Nephron (organoid): ENCODE measurements at regions not wholly inside any gene's neighbourhood (a gene's known extent, or its start where the extent isn't known, plus 50 kb on each side); places are given as distances from the start of the nearest gene placed in this dataset.

Experiments used
- H3K27ac Mint-ChIP-seq, 3 experiments: 2 replicates each; pipeline ENCODE4 v1.8.0; 2020; ENCODE audit warnings: mixed read lengths in 3 of 3, mild to moderate bottlenecking in 2 of 3, moderate library complexity in 1 of 3
- H3K27me3 Mint-ChIP-seq: 2 replicates; pipeline ENCODE4 v1.8.0; 2021; ENCODE audit warnings: low read depth, mild to moderate bottlenecking, moderate library complexity, mixed read lengths
- H3K36me3 Mint-ChIP-seq: 2 replicates; pipeline ENCODE4 v1.8.0; 2020; ENCODE audit warnings: low read depth, mixed read lengths
- H3K4me1 Mint-ChIP-seq: 2 replicates; pipeline ENCODE4 v1.8.0; 2020; ENCODE audit warnings: mixed read lengths
- H3K4me3 Mint-ChIP-seq, 3 experiments: 2 replicates each; pipeline ENCODE4 v1.8.0; 2020; ENCODE audit warnings: mild to moderate bottlenecking in 3 of 3, mixed read lengths in 3 of 3, moderate library complexity in 2 of 3
- H3K9me3 Mint-ChIP-seq: 2 replicates; pipeline ENCODE4 v1.8.0; 2020; ENCODE audit warnings: mixed read lengths
- CTCF ChIP-seq, 3 experiments: fragments of 200-600 bp; sonication (generic); IDR thresholded peaks; one replicate each; pipeline ENCODE4 v1.5.0; 2021; ENCODE audit warnings: antibody characterized with exemption in 3 of 3; ENCODE audit not compliant: unreplicated experiment in 3 of 3

DNA sequence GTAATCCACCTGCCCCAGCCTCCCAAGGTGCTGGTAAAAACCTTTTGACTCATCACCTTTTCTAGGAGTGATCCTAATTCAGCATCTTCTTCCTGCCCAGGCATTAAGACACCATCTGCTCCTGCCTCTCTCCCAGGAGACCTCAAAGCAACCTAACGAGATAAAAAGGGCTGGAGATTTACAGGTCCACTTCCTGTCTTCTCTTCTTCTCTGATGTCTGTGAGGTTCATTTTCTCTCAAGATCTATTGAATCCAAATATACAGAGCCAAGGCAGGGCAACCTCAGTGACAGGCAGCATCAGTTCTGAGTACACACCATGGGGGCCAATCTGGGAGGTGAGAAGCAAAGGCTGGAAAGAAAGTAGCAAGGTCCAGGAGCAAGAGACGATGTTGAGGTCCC lies 219.4 kb downstream of the SETD4 start:
- H3K36me3 Mint-ChIP-seq, result no peaks in the 10 kb centered on the region
- peaks cover 9% of the 10 kb centered on the region for H3K4me1 Mint-ChIP-seq
- H3K27me3 Mint-ChIP-seq, result peaks cover 21% of the 10 kb centered on the region
- H3K9me3 Mint-ChIP-seq, result peaks cover 3% of the 10 kb centered on the region
- no peak overlapping the region for H3K27ac Mint-ChIP-seq
- H3K4me3 Mint-ChIP-seq, result no peak overlapping the region
- no peak for TF ChIP-seq CTCF (IDR thresholded peaks at IDR 0.05; ENCODE audit: unreplicated experiment in 3 of 3)

- Mint-ChIP-seq H3K27me3 (peaks cover 21% of the 10 kb centered on the region), H3K27ac (peak overlapping the region in 1 of 3 experiments; percentile 1), H3K36me3 (no peaks in the 10 kb centered on the region), H3K4me3 (no peak overlapping the region), H3K9me3 (peaks cover 3% of the 10 kb centered on the region), H3K4me1 (peaks cover 9% of the 10 kb centered on the region)
- TF ChIP-seq CTCF (IDR thresholded peaks at IDR 0.05; ENCODE audit: unreplicated experiment in 3 of 3), result peak; percentile 75 to 95 (median 80)
Measured at GRCh38 chr21:35840197-35840799, 220.0 kb downstream of the SETD4 start.

- Mint-ChIP-seq H3K4me3 (no peak overlapping the region), H3K27me3 (peaks cover 22% of the 10 kb centered on the region), H3K9me3 (peaks cover 3% of the 10 kb centered on the region), H3K4me1 (peaks cover 9% of the 10 kb centered on the region), H3K27ac (no peak overlapping the region), H3K36me3 (no peaks in the 10 kb centered on the region)
- no peak for TF ChIP-seq CTCF (IDR thresholded peaks at IDR 0.05; ENCODE audit: unreplicated experiment in 3 of 3)
Measured at GRCh38 chr21:35838987-35839763, 221.2 kb downstream of the SETD4 start.

- H3K4me1 Mint-ChIP-seq, result peaks cover 9% of the 10 kb centered on the region
- no peak overlapping the region for H3K4me3 Mint-ChIP-seq
- H3K27me3 Mint-ChIP-seq, result peaks cover 22% of the 10 kb centered on the region
- no peak overlapping the region for H3K27ac Mint-ChIP-seq
- peaks cover 3% of the 10 kb centered on the region for H3K9me3 Mint-ChIP-seq
- TF ChIP-seq CTCF (IDR thresholded peaks at IDR 0.05; ENCODE audit: unreplicated experiment in 3 of 3), result no peak
- H3K36me3 Mint-ChIP-seq, result no peaks in the 10 kb centered on the region
Measured at GRCh38 chr21:35838350-35838749, 222.0 kb downstream of the SETD4 start.

DNA sequence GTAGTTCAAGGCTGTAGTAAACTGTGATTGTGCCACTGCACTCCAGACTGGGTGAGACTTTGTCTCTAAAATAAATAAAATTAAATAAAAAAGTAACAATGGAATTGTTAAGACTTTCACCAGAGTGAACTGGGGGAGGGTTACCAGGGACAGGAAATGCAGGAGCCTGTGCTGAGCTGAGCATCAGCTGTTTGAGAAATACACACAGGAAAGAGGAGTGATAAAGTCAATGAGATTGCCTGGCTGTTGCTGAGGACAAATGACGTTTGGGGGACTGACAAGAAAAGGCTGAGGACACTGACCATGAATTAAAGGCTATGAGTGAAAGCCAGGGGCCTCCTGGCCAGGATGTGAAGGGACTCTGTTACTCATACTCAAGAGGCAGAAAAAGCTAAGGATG lies 226.3 kb downstream of the SETD4 start:
- Mint-ChIP-seq H3K36me3 (no peaks in the 10 kb centered on the region), H3K4me1 (peaks cover 5% of the 10 kb centered on the region), H3K9me3 (peaks cover 8% of the 10 kb centered on the region), H3K27ac (no peak overlapping the region), H3K27me3 (peaks cover 39% of the 10 kb centered on the region), H3K4me3 (no peak overlapping the region)
- no peak for TF ChIP-seq CTCF (IDR thresholded peaks at IDR 0.05; ENCODE audit: unreplicated experiment in 3 of 3)

- Mint-ChIP-seq H3K36me3 (no peaks in the 10 kb centered on the region), H3K4me1 (peaks cover 1% of the 10 kb centered on the region), H3K27me3 (peaks cover 38% of the 10 kb centered on the region), H3K4me3 (no peak overlapping the region), H3K9me3 (peaks cover 8% of the 10 kb centered on the region), H3K27ac (no peak overlapping the region)
- TF ChIP-seq CTCF (IDR thresholded peaks at IDR 0.05; ENCODE audit: unreplicated experiment in 3 of 3), result no peak
Measured at GRCh38 chr21:35833388-35833787, 226.9 kb downstream of the SETD4 start.
